ENCODE measurements at regions not wholly inside any gene's neighbourhood (a gene's known extent, or its start where the extent isn't known, plus 50 kb on each side); places are given as distances from the start of the nearest gene placed in this dataset.

DNA sequence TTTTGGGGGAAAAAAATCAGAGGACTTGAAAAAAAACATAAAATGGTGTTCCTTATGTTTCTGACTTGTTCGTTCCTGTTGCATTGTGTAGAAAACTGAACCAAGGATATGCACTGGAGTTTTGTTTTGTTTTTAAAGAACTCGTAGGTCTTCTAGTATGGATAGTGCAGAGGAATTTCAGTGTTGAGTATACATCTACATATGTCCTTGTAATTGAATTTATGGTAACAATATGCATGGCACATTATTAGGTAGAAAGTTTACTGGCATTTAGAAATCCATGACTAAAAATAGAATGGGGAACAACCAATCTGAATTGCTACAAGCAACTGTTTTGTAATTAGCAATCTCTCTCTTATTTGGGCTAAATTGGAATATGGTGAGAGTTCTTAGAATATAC is 188.3 kb upstream of the ZRANB2 start:
- DNase-seq (ENCODE audit: low spot score) (no peak), ATAC-seq (ENCODE audit: low FRiP score) (no peak)
- no peak for TF ChIP-seq CTCF (IDR thresholded peaks at IDR 0.05)

DNA sequence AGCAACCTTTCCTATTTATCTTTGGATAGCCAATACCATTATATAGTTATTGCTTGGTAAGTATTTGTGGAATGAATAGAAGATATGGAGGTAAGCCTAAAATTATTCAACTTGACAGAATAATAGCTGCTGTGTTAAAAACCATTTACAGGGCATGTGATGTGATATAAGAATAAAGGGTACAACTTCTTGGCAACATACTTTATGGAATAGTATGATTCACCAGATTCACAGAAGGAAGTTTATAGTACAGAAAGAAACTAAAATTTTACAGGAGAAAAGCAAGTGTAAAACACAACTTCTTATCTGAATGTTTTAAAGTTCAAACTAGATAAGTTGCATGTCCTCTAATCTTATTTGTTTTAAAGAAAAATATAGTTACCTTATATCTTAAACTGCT is 186.4 kb upstream of the ZRANB2 start:
- ATAC-seq (ENCODE audit: low FRiP score) (no peak), DNase-seq (ENCODE audit: low spot score) (no peak)
- no peak for TF ChIP-seq CTCF (IDR thresholded peaks at IDR 0.05)

DNA sequence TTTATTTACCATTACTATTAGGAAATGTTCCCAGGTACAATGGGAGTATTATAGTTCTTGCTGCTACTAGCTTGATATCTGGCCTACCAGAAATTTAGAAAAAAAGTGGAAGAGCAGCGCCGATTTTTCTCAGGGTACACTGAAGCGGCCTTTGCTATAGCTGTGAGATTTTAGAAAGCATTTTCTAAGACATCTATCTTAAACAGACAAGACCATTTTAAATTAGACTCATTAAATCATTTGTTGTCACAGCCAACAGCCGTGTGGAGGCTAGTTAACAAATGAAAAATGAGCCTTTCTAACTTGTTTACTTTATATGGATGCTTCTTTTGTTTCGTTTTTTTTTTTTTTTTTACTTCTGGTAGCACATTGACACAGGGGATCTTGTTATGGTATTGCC is 183.2 kb upstream of the ZRANB2 start:
- no peak for TF ChIP-seq CTCF (IDR thresholded peaks at IDR 0.05)
- no peak for ATAC-seq (ENCODE audit: low FRiP score)
- no peak for DNase-seq (ENCODE audit: low spot score)

DNA sequence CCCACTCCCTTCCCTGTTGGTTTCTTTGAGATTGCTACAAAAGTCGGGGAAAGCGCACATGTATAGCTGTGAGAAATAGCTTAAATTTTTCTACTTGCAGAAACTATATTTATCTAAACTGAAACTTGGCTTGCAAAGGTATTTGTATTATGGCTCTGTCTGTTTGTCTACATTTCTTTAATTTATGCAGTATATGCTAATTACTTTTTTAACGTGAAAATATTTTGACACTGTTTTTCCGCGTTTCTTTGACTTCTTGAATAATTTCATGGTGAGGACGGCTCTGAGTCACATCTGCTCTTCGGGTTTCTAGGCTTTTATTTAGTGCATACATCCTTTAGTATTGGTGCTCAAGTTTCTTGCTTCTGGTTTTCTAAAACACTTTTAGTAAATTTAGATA is 182.1 kb upstream of the ZRANB2 start:
- DNase-seq (ENCODE audit: low spot score) (no peak), ATAC-seq (ENCODE audit: low FRiP score) (no peak)
- TF ChIP-seq CTCF (IDR thresholded peaks at IDR 0.05): no peak

- no peak for TF ChIP-seq CTCF (IDR thresholded peaks at IDR 0.05)
- DNase-seq (ENCODE audit: low spot score): no peak
- ATAC-seq (ENCODE audit: low FRiP score): no peak
These were observed 172.1 kb upstream of the ZRANB2 start for GRCh38 chr1:71252900-71253299.

- TF ChIP-seq CTCF (IDR thresholded peaks at IDR 0.05): no peak
- DNase-seq (ENCODE audit: low spot score): no peak
- ATAC-seq (ENCODE audit: low FRiP score): no peak
These were observed 164.4 kb upstream of the ZRANB2 start for GRCh38 chr1:71245246-71245645.

DNA sequence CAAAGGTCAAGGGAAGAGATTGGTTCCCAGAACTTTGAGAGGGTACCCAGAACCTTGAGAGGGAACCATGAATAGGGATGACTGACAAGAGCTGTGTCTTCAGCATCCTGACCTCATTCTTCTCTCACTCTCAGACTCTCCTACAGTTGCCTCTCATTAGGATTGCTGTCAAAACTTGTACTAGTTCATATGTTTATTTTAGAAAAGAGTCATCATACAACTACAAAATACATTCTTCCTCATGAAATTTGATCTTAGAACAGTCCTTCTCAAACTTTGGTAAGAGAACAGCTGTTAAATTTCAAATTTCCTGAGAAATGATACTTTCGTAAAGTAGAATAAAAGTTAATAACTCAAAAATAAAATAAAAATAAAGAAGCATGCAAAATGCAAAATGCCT is 161.4 kb upstream of the ZRANB2 start:
- ATAC-seq (ENCODE audit: low FRiP score): no peak
- TF ChIP-seq CTCF (IDR thresholded peaks at IDR 0.05): no peak
- no peak for DNase-seq (ENCODE audit: low spot score)
